ENCODE measurements at regions not wholly inside any gene's neighbourhood (a gene's known extent, or its start where the extent isn't known, plus 50 kb on each side); places are given as distances from the start of the nearest gene placed in this dataset.
"Not testable (repeated sequence)": the region's sequence is repeated elsewhere in the genome, so short reads cannot be mapped to it uniquely, and the experiment has no call there.

DNA sequence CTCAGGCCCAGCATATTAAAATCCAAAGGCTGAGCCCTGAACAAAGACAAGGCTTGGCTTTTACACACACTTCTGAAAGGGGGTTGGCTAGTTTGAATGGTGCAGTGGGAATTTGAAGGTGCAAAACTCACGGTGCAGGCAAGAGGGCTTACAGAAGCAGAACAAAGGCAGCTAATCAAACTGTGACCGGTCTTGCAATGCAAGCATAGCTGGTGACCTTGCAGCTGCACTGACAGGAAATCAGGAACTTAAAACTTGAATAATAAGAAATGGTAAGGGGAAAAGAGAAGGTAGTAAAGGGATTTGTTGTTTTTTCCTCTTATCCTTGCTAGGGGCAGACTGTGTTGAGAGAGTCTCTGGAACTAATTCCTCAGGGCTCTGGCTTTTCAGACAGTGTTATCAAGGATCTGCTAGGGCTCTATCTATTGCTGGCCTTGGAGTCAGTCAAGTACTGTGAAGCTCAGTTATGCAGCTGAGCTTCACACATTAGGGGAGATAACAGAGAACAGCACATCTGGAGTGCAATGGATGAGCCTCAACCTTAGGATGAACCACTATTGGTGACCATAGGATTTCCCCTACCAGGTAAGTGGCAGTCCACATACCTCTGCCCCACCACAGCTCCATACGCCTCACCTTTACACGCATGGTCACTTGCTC lies 97.6 kb downstream of the PPIAL4G start:
- Histone ChIP-seq H3K27me3 (ENCODE audit: control insufficient read depth, insufficient read depth, low read length) (no peaks in the 10 kb centered on the region), H3K9me3 (ENCODE audit: control insufficient read depth, insufficient read depth, low read depth, low read length) (no peaks in the 10 kb centered on the region), H3K4me3 (ENCODE audit: low read depth, low read length) (no peak overlapping the region), H3K4me1 (ENCODE audit: control insufficient read depth, insufficient read depth, low read length) (peaks cover 8% of the 10 kb centered on the region; the same call in 1 of the 2 replicates), H3K36me3 (ENCODE audit: control insufficient read depth, insufficient read depth, low read length) (no peaks in the 10 kb centered on the region), H3K27ac (ENCODE audit: low read depth, low read length) (no peak overlapping the region), H3K9ac (ENCODE audit: low read length) (peak overlapping the region; percentile 30)

DNA sequence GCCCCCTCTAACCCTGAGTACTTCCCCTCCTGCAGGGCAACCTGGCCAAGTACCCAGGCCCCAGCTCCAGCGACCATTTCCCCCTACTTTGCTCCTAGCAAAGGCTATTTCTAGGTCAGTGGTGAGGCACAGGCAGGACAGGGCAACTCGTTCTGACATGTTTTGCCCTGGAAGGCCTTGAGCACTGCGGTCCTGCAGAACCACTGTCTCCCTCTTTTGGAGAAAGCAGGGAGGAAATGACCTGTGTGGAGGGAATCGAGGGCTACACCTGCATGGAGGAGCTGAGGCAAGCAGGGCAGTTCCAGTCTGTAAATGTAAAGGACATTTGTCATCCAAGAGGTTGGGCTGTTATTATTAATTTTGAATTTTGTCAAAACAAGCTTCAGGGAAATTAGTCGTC lies 99.1 kb downstream of the PPIAL4G start:
- Histone ChIP-seq H3K9ac (ENCODE audit: low read length) (no peak overlapping the region), H3K36me3 (ENCODE audit: control insufficient read depth, insufficient read depth, low read length) (no peaks in the 10 kb centered on the region), H3K4me1 (ENCODE audit: control insufficient read depth, insufficient read depth, low read length) (peaks cover 5% of the 10 kb centered on the region; the same call in 1 of the 2 replicates), H3K9me3 (ENCODE audit: control insufficient read depth, insufficient read depth, low read depth, low read length) (no peaks in the 10 kb centered on the region), H3K4me3 (ENCODE audit: low read depth, low read length) (no peak overlapping the region), H3K27ac (ENCODE audit: low read depth, low read length) (no peak overlapping the region), H3K27me3 (ENCODE audit: control insufficient read depth, insufficient read depth, low read length) (no peaks in the 10 kb centered on the region)

DNA sequence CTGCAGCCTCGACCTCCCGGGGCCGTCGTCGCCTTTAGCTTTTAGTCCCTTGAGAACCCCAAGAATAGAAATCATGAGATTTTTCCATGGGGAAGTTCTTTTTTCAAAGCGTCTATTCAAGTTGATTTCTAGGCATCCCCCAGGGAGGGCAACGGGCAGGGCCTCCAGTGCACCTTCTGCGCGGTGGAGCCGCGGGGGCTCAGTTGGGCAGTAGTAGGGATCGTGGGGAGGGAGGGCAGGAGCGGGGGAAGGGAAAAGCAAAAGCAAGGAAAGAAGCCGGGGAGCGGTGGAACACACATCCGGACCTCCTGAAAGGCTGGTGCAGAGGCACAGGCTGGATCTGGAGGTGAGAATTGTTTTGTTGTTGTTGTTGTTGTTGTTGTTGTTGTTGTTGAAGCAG lies 103.4 kb downstream of the PPIAL4G start:
- H3K27me3 ChIP-seq (ENCODE audit: control insufficient read depth, insufficient read depth, low read length), result no peaks in the 10 kb centered on the region
- H3K36me3 ChIP-seq (ENCODE audit: control insufficient read depth, insufficient read depth, low read length), result no peaks in the 10 kb centered on the region
- H3K9me3 ChIP-seq (ENCODE audit: control insufficient read depth, insufficient read depth, low read depth, low read length), result no peaks in the 10 kb centered on the region
- peak overlapping the region; percentile 57 for H3K4me3 ChIP-seq (ENCODE audit: low read depth, low read length)
- no peak overlapping the region for H3K27ac ChIP-seq (ENCODE audit: low read depth, low read length)
- no peak overlapping the region for H3K9ac ChIP-seq (ENCODE audit: low read length)
- H3K4me1 ChIP-seq (ENCODE audit: control insufficient read depth, insufficient read depth, low read length), result no peaks in the 10 kb centered on the region

DNA sequence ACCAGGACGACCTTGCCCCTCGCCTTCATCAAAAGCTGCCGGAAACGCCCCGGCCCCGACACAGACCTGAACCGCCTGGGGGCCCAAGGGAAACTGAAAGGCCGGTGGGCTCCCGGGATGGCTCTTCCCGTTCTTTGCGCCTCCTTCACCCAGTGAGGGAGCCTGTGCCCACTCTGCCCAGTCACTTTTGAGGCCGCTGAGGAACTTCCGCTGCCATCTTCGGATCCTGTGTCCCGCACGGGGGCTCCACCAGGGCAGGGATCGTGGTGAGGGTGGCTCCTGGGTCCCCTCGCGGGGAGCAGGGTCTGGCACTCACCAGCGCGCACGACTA lies 104.0 kb downstream of the PPIAL4G start:
- Histone ChIP-seq H3K4me1 (ENCODE audit: control insufficient read depth, insufficient read depth, low read length) (no peaks in the 10 kb centered on the region), H3K27me3 (ENCODE audit: control insufficient read depth, insufficient read depth, low read length) (no peaks in the 10 kb centered on the region), H3K4me3 (ENCODE audit: low read depth, low read length) (peak overlapping the region; percentile 57), H3K9me3 (ENCODE audit: control insufficient read depth, insufficient read depth, low read depth, low read length) (no peaks in the 10 kb centered on the region), H3K36me3 (ENCODE audit: control insufficient read depth, insufficient read depth, low read length) (no peaks in the 10 kb centered on the region), H3K9ac (ENCODE audit: low read length) (no peak overlapping the region), H3K27ac (ENCODE audit: low read depth, low read length) (no peak overlapping the region)

DNA sequence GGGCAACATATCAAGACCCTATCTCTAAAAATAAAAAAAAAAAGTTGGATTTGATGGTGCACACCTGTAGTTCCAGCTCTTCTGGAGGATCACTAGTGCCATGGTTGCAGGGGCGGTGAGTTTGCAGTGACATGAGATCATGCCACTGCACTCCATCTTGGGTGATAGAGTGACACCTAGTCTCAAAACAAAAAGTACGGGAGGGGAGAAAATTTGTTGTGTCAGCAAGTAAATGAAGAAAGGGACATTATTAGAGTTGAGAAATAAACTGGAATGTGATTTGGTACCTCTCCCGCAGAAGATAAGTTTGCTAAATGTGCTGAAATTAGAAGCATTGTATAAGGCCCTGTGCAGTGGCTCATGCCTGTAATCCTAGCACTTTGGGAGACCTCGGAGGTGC lies 105.1 kb downstream of the PPIAL4G start:
- not testable (repeated sequence) for H3K27me3 ChIP-seq (ENCODE audit: control insufficient read depth, insufficient read depth, low read length); H3K4me3 ChIP-seq (ENCODE audit: low read depth, low read length); H3K27ac ChIP-seq (ENCODE audit: low read depth, low read length); H3K9ac ChIP-seq (ENCODE audit: low read length); H3K4me1 ChIP-seq (ENCODE audit: control insufficient read depth, insufficient read depth, low read length); H3K9me3 ChIP-seq (ENCODE audit: control insufficient read depth, insufficient read depth, low read depth, low read length); H3K36me3 ChIP-seq (ENCODE audit: control insufficient read depth, insufficient read depth, low read length)

DNA sequence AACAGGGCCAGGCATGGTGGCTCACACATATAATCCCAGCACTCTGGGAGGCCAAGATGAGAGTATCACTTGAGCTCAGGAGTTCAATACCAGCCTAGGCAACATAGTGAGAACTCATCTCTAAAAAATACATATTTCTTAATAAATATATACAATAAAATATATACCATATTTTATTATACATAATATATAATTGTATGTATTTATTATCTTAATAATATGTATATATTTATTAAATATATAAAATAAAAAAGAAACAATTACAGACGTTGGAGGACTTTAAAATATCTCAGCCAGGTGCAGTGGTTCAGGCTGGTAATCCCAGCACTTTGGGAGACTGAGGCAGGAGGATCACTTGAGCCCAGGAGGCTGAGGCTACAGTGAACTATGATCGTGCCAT lies 106.1 kb downstream of the PPIAL4G start:
- not testable (repeated sequence) for H3K4me3 ChIP-seq (ENCODE audit: low read depth, low read length); H3K9ac ChIP-seq (ENCODE audit: low read length); H3K27ac ChIP-seq (ENCODE audit: low read depth, low read length); H3K36me3 ChIP-seq (ENCODE audit: control insufficient read depth, insufficient read depth, low read length); H3K9me3 ChIP-seq (ENCODE audit: control insufficient read depth, insufficient read depth, low read depth, low read length); H3K4me1 ChIP-seq (ENCODE audit: control insufficient read depth, insufficient read depth, low read length); H3K27me3 ChIP-seq (ENCODE audit: control insufficient read depth, insufficient read depth, low read length)

DNA sequence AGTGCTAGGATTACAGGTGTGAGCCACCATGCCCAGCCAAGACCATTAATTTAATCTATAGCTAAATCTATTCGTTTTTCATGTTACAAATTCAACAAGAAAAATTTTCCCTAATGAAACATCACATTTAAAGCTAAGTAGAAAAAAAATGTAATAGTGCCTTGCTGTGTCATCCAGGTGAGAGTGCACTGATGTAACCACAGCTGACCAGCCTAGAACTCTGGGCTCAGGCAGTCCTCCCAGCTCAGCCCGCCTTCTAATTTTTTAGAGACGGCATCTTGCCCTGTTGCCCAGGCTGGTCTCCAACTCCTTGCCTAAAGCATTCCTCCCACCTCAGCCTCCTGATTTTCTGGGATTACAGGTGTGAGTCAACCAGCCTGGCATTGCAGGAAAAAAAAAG lies 109.0 kb downstream of the PPIAL4G start:
- Histone ChIP-seq H3K27ac (ENCODE audit: low read depth, low read length) (no peak overlapping the region), H3K4me3 (ENCODE audit: low read depth, low read length) (no peak overlapping the region), H3K36me3 (ENCODE audit: control insufficient read depth, insufficient read depth, low read length) (no peaks in the 10 kb centered on the region), H3K4me1 (ENCODE audit: control insufficient read depth, insufficient read depth, low read length) (peaks cover 4% of the 10 kb centered on the region; the same call in 1 of the 2 replicates), H3K27me3 (ENCODE audit: control insufficient read depth, insufficient read depth, low read length) (no peaks in the 10 kb centered on the region), H3K9me3 (ENCODE audit: control insufficient read depth, insufficient read depth, low read depth, low read length) (no peaks in the 10 kb centered on the region), H3K9ac (ENCODE audit: low read length) (no peak overlapping the region)

DNA sequence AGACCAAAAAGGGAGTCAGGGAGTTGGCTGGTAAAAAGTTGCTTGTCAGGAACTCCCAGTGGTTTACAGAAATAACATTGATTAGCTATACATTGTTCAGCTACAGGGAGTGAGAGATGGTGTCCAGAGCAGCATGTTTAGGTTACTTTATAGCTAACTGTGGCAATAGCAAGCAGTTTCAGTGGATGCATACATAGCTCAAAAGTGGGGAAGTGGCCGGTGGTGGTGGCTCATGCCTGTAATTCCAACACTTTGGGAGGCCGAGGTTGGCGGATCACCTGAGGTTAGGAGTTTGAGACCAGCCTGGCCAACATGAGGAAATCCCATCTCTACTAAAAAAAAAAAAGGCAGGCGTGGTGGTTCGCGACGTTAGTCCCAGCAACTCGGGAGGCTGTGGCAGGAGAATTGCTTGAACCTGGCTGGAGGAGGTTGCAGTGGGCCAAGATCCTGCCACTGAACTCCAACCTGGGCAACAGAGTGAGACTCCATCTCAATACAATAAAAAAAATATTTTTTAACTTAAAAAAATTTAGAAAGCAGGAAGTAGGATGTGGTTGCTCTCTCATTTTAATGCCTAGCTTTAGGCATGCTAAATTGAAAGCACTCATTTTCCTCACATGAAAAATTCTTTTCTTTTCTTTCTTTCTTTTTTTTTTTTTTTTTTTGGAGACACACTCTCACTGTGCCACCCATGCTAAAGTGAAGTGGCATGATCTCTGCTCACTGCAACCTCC lies 109.7 kb downstream of the PPIAL4G start:
- Histone ChIP-seq H3K4me1 (ENCODE audit: control insufficient read depth, insufficient read depth, low read length) (peaks cover 4% of the 10 kb centered on the region; the same call in 1 of the 2 replicates), H3K9ac (ENCODE audit: low read length) (no peak overlapping the region), H3K27ac (ENCODE audit: low read depth, low read length) (no peak overlapping the region), H3K27me3 (ENCODE audit: control insufficient read depth, insufficient read depth, low read length) (no peaks in the 10 kb centered on the region), H3K9me3 (ENCODE audit: control insufficient read depth, insufficient read depth, low read depth, low read length) (no peaks in the 10 kb centered on the region), H3K4me3 (ENCODE audit: low read depth, low read length) (no peak overlapping the region), H3K36me3 (ENCODE audit: control insufficient read depth, insufficient read depth, low read length) (no peaks in the 10 kb centered on the region)

DNA sequence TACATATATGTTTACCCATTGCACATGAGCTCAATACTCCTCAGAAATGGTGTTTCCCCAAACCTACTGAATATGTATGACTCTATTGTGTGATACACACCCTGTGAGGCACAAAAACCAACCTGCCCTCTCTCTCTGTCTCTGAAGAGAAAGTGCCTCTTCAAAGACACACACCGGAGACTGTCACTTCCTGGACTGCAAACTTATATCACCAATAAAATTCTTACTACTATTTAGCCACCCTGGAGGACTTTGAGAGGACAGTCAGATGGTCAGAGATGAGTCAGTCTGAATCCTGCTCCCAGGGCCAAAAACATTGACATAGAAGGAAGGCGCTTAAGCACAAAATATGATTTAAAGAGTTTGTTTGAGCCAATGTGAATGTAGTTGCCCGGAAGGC lies 110.4 kb downstream of the PPIAL4G start:
- Histone ChIP-seq H3K36me3 (ENCODE audit: control insufficient read depth, insufficient read depth, low read length) (no peaks in the 10 kb centered on the region), H3K27ac (ENCODE audit: low read depth, low read length) (no peak overlapping the region), H3K9me3 (ENCODE audit: control insufficient read depth, insufficient read depth, low read depth, low read length) (no peaks in the 10 kb centered on the region), H3K4me3 (ENCODE audit: low read depth, low read length) (no peak overlapping the region), H3K4me1 (ENCODE audit: control insufficient read depth, insufficient read depth, low read length) (peaks cover 4% of the 10 kb centered on the region; the same call in 1 of the 2 replicates), H3K27me3 (ENCODE audit: control insufficient read depth, insufficient read depth, low read length) (no peaks in the 10 kb centered on the region), H3K9ac (ENCODE audit: low read length) (no peak overlapping the region)

DNA sequence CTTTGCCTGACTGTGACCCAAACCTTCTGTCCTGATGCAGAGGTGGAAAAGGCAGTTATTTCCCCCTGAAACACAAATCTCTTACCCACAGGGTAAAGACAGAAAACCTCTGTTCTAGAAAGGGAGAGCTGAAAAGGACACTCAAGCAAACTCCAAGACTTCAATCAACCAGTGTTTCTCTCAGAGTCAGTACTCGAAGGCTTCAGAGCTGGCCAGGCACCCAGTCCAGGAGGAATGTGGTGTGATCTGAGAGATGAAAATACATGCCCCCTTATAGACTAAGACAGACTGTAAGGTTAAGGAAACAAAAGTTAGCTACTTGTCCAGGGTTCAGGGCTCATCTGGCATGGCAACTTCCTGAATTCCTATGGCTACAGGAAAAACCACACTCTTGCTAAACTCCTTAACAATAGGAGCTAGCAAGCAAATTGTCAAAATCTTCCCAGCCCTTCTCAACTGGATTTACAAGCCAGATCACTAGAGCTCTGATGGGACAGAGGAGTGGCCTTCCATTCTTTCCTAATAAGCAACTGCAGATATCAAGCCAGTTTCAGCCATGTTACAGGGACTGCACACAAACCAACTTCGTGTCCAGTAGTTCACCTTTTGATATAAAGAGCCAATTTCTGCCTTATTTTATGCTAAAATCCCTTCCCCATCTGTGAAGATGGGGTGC lies 110.9 kb downstream of the PPIAL4G start:
- H3K27me3 ChIP-seq (ENCODE audit: control insufficient read depth, insufficient read depth, low read length); H3K4me1 ChIP-seq (ENCODE audit: control insufficient read depth, insufficient read depth, low read length); H3K9me3 ChIP-seq (ENCODE audit: control insufficient read depth, insufficient read depth, low read depth, low read length); H3K27ac ChIP-seq (ENCODE audit: low read depth, low read length); H3K4me3 ChIP-seq (ENCODE audit: low read depth, low read length); H3K36me3 ChIP-seq (ENCODE audit: control insufficient read depth, insufficient read depth, low read length); H3K9ac ChIP-seq (ENCODE audit: low read length): not testable (repeated sequence)

DNA sequence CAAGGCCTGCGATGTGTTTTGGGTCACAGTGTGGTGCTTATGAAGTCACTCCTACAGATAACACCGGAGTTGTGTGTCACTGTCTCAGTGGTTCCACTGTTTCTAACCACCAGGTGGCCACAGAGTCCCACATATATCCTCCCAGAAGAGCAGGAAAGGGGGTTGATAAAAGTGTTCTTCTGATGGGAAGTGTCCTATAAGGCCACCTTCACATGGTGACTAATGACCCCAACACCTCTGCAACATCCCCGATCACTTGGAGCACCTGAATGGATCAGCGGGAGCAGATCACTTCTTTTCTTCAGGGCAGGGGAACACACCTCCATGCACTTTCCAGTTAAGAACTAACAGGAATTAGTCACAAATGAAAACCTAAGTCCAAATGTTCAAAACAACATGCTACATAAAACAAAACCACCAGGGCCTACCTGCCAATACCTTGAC lies 111.5 kb downstream of the PPIAL4G start:
- H3K9ac ChIP-seq (ENCODE audit: low read length); H3K27ac ChIP-seq (ENCODE audit: low read depth, low read length); H3K9me3 ChIP-seq (ENCODE audit: control insufficient read depth, insufficient read depth, low read depth, low read length); H3K27me3 ChIP-seq (ENCODE audit: control insufficient read depth, insufficient read depth, low read length); H3K36me3 ChIP-seq (ENCODE audit: control insufficient read depth, insufficient read depth, low read length); H3K4me3 ChIP-seq (ENCODE audit: low read depth, low read length); H3K4me1 ChIP-seq (ENCODE audit: control insufficient read depth, insufficient read depth, low read length): not testable (repeated sequence)
